K562 (cell line): ENCODE measurements at regions not wholly inside any gene's neighbourhood (a gene's known extent, or its start where the extent isn't known, plus 50 kb on each side); places are given as distances from the start of the nearest gene placed in this dataset.

Experiments used
- ATAC-seq: fragments of 200-7000 bp; cut with Tn5 transposase; 3 replicates; pipeline ENCODE4 v1.9.1; 2020; ENCODE audit warnings: moderate library complexity
- BruUV-seq: library from RNA; stranded (reverse); fragments of 400-500 nt; replicated peaks from 2 replicates; lab custom pipeline; 2021; lab: Mats Ljungman, UMichigan
- CTCF ChIA-PET: fragments of 300-600 bp; formaldehyde crosslinking; extraction: SDS; loops from one replicate; lab custom pipeline; 2021; ENCODE audit warnings: low intra/inter-chr PET ratio; lab: Yijun Ruan, JAX
- POLR2A ChIA-PET: fragments of 300-600, 350-650 bp; sonication (Branson Sonifier 250); formaldehyde crosslinking; extraction: SDS; loops from one replicate; lab custom pipeline; 2021; ENCODE audit warnings: antibody characterized with exemption, inconsistent platforms; lab: Yijun Ruan, JAX
- DNase-seq, 4 experiments: peaks; one replicate each; pipeline versions ENCODE4 v3.0.0 to v3.0.0-alpha.2; 2011 to 2018; ENCODE audit warnings: low spot score in 3 of 4, mixed read lengths in 3 of 4; ENCODE audit errors: extremely low read depth in 1 of 4
- FAIRE-seq: peaks from 2 replicates; lab custom pipeline; 2011; peaks lifted over from hg19 to GRCh38; lab: Jason Lieb, UNC
- H2AFZ ChIP-seq: 2 replicates; pipeline ENCODE4 v1.6.0; 2011; ENCODE audit warnings: low read depth, low read length, control low read depth, inconsistent platforms
- H3K27ac ChIP-seq: fragments of 200-600 bp; 3 replicates; pipeline ENCODE4 v1.8.0; 2011; ENCODE audit warnings: low read depth, mild to moderate bottlenecking, control low read depth, inconsistent platforms, low read length, moderate library complexity, mixed read lengths; ENCODE audit errors: extremely low read depth
- H3K27me3 ChIP-seq, 2 experiments: fragments of 300-600 bp in 1 of 2; 2 replicates in 1 of 2; 3 replicates in 1 of 2; pipeline versions ENCODE4 v1.6.0 to v1.8.0; 2011; ENCODE audit warnings: inconsistent platforms in 2 of 2, low read length in 2 of 2, mild to moderate bottlenecking in 1 of 2, mixed read lengths in 1 of 2, moderate library complexity in 1 of 2; ENCODE audit not compliant: control insufficient read depth in 2 of 2, insufficient read depth in 2 of 2
- H3K36me3 ChIP-seq: fragments of 300-600 bp; 3 replicates; pipeline ENCODE4 v1.8.0; 2011; ENCODE audit warnings: mild to moderate bottlenecking, low read length, inconsistent platforms; ENCODE audit not compliant: control insufficient read depth, insufficient read depth
- H3K4me1 ChIP-seq, 2 experiments: fragments of 200-600 bp in 1 of 2; replicated peaks in 1 of 2; 2 replicates in 1 of 2; 3 replicates in 1 of 2; pipeline versions ENCODE4 v1.5.1 to v1.8.0; 2011; ENCODE audit warnings: inconsistent platforms in 2 of 2, low read length in 2 of 2, mild to moderate bottlenecking in 1 of 2, mixed read lengths in 1 of 2, moderate library complexity in 1 of 2; ENCODE audit not compliant: control insufficient read depth in 2 of 2, insufficient read depth in 2 of 2
- H3K4me2 ChIP-seq: 2 replicates; pipeline ENCODE4 v1.6.1; 2011; ENCODE audit warnings: low read length, control low read depth, inconsistent platforms, mixed read lengths; ENCODE audit not compliant: insufficient read depth
- H3K4me3 ChIP-seq: fragments of 200-600 bp; sonication (generic), shearing (Covaris generic); 2 replicates; pipeline ENCODE4 v1.5.1; 2016; ENCODE audit warnings: control low read depth, inconsistent platforms
- H3K79me2 ChIP-seq: fragments of 200-600 bp; 3 replicates; pipeline ENCODE4 v1.8.0; 2011; ENCODE audit warnings: low read length, inconsistent platforms; ENCODE audit not compliant: control insufficient read depth, insufficient read depth
- H3K9ac ChIP-seq, 2 experiments: 2 replicates each; pipeline versions ENCODE4 v1.6.0 to v1.6.1; 2011; ENCODE audit warnings: low read depth in 2 of 2, low read length in 2 of 2, control low read depth in 1 of 2, inconsistent platforms in 1 of 2, mild to moderate bottlenecking in 1 of 2, mixed read lengths in 1 of 2; ENCODE audit not compliant: insufficient read depth in 1 of 2
- H3K9me1 ChIP-seq: one replicate; pipeline ENCODE4 v1.6.0; 2011; ENCODE audit warnings: inconsistent platforms, mild to moderate bottlenecking, low read length, moderate library complexity; ENCODE audit not compliant: control insufficient read depth, insufficient read depth
- H3K9me3 ChIP-seq: replicated peaks from 2 replicates; pipeline ENCODE4 v1.5.1; 2011; ENCODE audit warnings: low read depth, low read length, inconsistent platforms; ENCODE audit not compliant: control insufficient read depth, insufficient read depth
- H4K20me1 ChIP-seq: replicated peaks from 2 replicates; pipeline ENCODE4 v1.6.1; 2011; ENCODE audit warnings: low read length, inconsistent platforms, mixed read lengths; ENCODE audit not compliant: control insufficient read depth, insufficient read depth
- CC2D1A ChIP-seq: fragments of 450-650 bp; IDR thresholded peaks from 2 replicates; pipeline ENCODE4 v1.6.1; 2017; ENCODE audit warnings: mild to moderate bottlenecking
- CCAR2 ChIP-seq: fragments of 200-400 bp; formaldehyde crosslinking; IDR thresholded peaks from 2 replicates; pipeline ENCODE4 v1.6.1; 2017; ENCODE audit warnings: mild to moderate bottlenecking, low read depth, low read length
- CCNT2 ChIP-seq: IDR thresholded peaks from 2 replicates; pipeline ENCODE4 v1.6.1; 2011; ENCODE audit warnings: borderline replicate concordance, low read depth, mild to moderate bottlenecking, moderate library complexity, mixed read lengths, low read length; ENCODE audit not compliant: insufficient read length; ENCODE audit errors: extremely low read depth
- MAFF ChIP-seq: IDR thresholded peaks from 2 replicates; pipeline ENCODE4 v1.6.1; 2012; ENCODE audit warnings: low read length, improper control_type of control experiment
- PURB ChIP-seq: sonication (generic); formaldehyde crosslinking; IDR thresholded peaks from 2 replicates; pipeline ENCODE4 v1.9.0; 2021; ENCODE audit warnings: low read depth, mild to moderate bottlenecking, missing genetic modification reagents
- RHOXF2B ChIP-seq: fragments of 250-450 bp; sonication (Bioruptor Pico); conservative IDR thresholded peaks from 2 replicates; pipeline ENCODE4 v1.5.1; 2021
- SLC30A9 ChIP-seq: fragments of 250-450 bp; sonication (Bioruptor Pico); IDR thresholded peaks from 2 replicates; pipeline ENCODE4 v1.8.0; 2022; ENCODE audit warnings: mild to moderate bottlenecking, moderate library complexity
- ZFP30 ChIP-seq: fragments of 250-450 bp; sonication (Bioruptor Pico); IDR thresholded peaks from 2 replicates; pipeline ENCODE4 v1.8.0; 2022; ENCODE audit warnings: moderate library complexity, mild to moderate bottlenecking, inconsistent platforms, borderline replicate concordance
- ZNF146 ChIP-seq: IDR thresholded peaks from one replicate; pipeline ENCODE4 v1.6.1; 2018; ENCODE audit warnings: missing compliant biosample characterization; ENCODE audit not compliant: unreplicated experiment
- ZNF184 ChIP-seq: sonication (generic); formaldehyde crosslinking; IDR thresholded peaks from 2 replicates; pipeline ENCODE4 v1.5.0; 2020; ENCODE audit warnings: missing genetic modification reagents
- ZNF57 ChIP-seq: fragments of 450-650 bp; formaldehyde crosslinking; IDR thresholded peaks from 2 replicates; pipeline ENCODE4 v1.4.0; 2020; ENCODE audit warnings: mild to moderate bottlenecking, moderate library complexity
- ZNF76 ChIP-seq: fragments of 250-450 bp; sonication (Bioruptor Pico); IDR thresholded peaks from 2 replicates; pipeline ENCODE4 v1.4.0; 2020; ENCODE audit warnings: mild to moderate bottlenecking, moderate library complexity, borderline replicate concordance
- WGBS: fragments of 100-300 bp; shearing (Covaris generic); methylation state at CpG from one replicate; pipeline ENCODE4 v1.1.6; 2016; ENCODE audit warnings: low coverage, mixed read lengths; ENCODE audit not compliant: insufficient coverage; ENCODE audit errors: missing lambda C conversion rate; 5-methylcytosine and 5-hydroxymethylcytosine counted together
- in situ Hi-C: fragments of 300-500 bp; cut with MboI; formaldehyde crosslinking; loops from 4 replicates; pipeline ENCODE4 v1.15.0; 2018; ENCODE audit warnings: inconsistent platforms, mixed read lengths
- intact Hi-C: fragments of 100-400 bp; cut with micrococcal nuclease; formaldehyde crosslinking; loops from 2 replicates; pipeline ENCODE4 v1.14.2; 2022
- TF ChIP-seq, protein P1 (sequence below): fragments of 450-650 bp; conservative IDR thresholded peaks from 2 replicates; pipeline ENCODE4 v1.6.1; 2016; ENCODE audit warnings: missing genetic modification characterization, low read depth, mild to moderate bottlenecking, missing compliant biosample characterization, moderate library complexity
- TF ChIP-seq, protein P2 (sequence below): fragments of 450-650 bp; IDR thresholded peaks from 2 replicates; pipeline ENCODE4 v1.6.1; 2016
- TF ChIP-seq, protein P3 (sequence below), 3 experiments: fragments of 200-800 bp in 1 of 3; sonication (Bioruptor generic) in 1 of 3; sonication (generic) in 1 of 3; formaldehyde crosslinking in 1 of 3; IDR thresholded peaks; 2 replicates each; pipeline versions ENCODE4 v1.6.1 to v1.8.0; 2016 to 2022; ENCODE audit warnings: mild to moderate bottlenecking in 2 of 3, missing compliant biosample characterization in 2 of 3, missing genetic modification characterization in 2 of 3, missing genetic modification reagents in 1 of 3

DNA sequence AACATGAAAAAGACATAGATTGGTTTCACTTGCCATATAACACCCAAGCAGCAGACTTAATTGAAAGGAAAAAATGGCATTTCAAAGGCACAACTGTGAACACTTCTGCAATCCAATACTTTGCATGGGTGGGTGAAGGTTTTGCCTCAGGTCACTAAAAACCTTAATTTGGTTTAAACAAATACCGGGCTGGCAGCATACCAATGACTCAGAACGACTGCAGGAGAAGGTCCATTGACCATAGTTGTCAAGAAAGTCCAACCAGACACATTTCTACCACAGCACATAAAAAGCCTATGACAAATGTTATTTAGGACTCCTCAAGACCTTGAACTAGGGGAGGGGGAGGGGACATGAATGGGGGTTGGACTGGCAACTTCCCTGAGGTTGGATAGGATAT is 183.6 kb upstream of the TRPC5 start:
- intact Hi-C loops, result no loop called here
- H3K36me3 ChIP-seq, result no peaks in the 10 kb centered on the region
- no peak for TF ChIP-seq MAFF
- TF ChIP-seq CC2D1A, result no peak
- TF ChIP-seq ZNF146 (CRISPR knock-in tag), result no peak
- TF ChIP-seq ZFP30 (CRISPR knock-in tag), result no peak
- TF ChIP-seq, protein P1, sequence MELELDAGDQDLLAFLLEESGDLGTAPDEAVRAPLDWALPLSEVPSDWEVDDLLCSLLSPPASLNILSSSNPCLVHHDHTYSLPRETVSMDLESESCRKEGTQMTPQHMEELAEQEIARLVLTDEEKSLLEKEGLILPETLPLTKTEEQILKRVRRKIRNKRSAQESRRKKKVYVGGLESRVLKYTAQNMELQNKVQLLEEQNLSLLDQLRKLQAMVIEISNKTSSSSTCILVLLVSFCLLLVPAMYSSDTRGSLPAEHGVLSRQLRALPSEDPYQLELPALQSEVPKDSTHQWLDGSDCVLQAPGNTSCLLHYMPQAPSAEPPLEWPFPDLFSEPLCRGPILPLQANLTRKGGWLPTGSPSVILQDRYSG (tag), result no peak
- no peak for TF ChIP-seq ZNF184 (CRISPR knock-in tag)
- TF ChIP-seq CCAR2, result no peak
- TF ChIP-seq, protein P2, sequence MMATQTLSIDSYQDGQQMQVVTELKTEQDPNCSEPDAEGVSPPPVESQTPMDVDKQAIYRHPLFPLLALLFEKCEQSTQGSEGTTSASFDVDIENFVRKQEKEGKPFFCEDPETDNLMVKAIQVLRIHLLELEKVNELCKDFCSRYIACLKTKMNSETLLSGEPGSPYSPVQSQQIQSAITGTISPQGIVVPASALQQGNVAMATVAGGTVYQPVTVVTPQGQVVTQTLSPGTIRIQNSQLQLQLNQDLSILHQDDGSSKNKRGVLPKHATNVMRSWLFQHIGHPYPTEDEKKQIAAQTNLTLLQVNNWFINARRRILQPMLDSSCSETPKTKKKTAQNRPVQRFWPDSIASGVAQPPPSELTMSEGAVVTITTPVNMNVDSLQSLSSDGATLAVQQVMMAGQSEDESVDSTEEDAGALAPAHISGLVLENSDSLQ, result no peak
- TF ChIP-seq, protein P3, sequence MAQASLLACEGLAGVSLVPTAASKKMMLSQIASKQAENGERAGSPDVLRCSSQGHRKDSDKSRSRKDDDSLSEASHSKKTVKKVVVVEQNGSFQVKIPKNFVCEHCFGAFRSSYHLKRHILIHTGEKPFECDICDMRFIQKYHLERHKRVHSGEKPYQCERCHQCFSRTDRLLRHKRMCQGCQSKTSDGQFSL (CRISPR knock-in tag; IDR thresholded peaks at IDR 0.05), result no peak
- TF ChIP-seq, protein P3 (tag; IDR thresholded peaks at IDR 0.05), result no peak
- no peak for TF ChIP-seq RHOXF2B (CRISPR knock-in tag)
- no peak for TF ChIP-seq SLC30A9 (CRISPR knock-in tag)
- no peak for TF ChIP-seq ZNF57
- TF ChIP-seq ZNF76 (CRISPR knock-in tag), result no peak
- TF ChIP-seq CCNT2, result no peak
- TF ChIP-seq PURB, result no peak
- no peak for ATAC-seq
- H3K9ac ChIP-seq, result no peak overlapping the region
- 0% methylated on average over 2 of the region's 2 CpGs for WGBS
- H3K9me1 ChIP-seq, result no peaks in the 10 kb centered on the region
- no peak overlapping the region for H3K4me3 ChIP-seq
- H4K20me1 ChIP-seq, result no peaks in the 10 kb centered on the region
- H3K79me2 ChIP-seq, result no peaks in the 10 kb centered on the region
- DNase-seq, result no peak
- no peaks in the 10 kb centered on the region for H3K27me3 ChIP-seq
- H3K4me2 ChIP-seq, result no peak overlapping the region
- H3K27ac ChIP-seq, result no peak overlapping the region
- no peak for FAIRE-seq
- no peak overlapping the region for H2AFZ ChIP-seq
- in situ Hi-C loops, result no loop called here
- BruUV-seq, result no TSS peak
- CTCF ChIA-PET, result no interaction called here
- no peaks in the 10 kb centered on the region for H3K9me3 ChIP-seq
- POLR2A ChIA-PET, result no interaction called here
- no peaks in the 10 kb centered on the region for H3K4me1 ChIP-seq
